ENCODE measurements at regions not wholly inside any gene's neighbourhood (a gene's known extent, or its start where the extent isn't known, plus 50 kb on each side); places are given as distances from the start of the nearest gene placed in this dataset.

DNA sequence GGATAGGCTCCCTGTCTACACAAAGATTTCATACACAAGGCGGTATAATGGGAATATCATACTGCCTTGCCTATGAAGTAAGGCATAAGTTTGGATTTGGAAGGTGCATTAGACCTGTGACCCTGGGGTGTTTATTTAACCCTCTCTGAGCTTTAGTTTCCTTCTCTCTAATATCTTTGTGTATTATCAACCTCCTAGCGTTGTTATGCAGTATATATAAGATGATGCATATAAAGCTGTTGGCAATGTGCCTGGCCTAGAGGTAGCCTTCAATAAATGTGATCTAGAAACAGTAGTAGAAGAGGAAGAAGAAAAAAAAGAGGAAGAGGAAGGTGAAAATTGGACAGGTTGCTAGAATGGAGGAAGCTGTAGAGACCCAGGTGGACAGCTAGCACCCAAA lies 311.6 kb upstream of the CLINT1 start:
- ChIA-PET POLR2A (no interaction called here), CTCF (interaction anchor here (0.8 to 8.2 kb wide), 9 partner anchors 9 to 962 kb away, joined by 3 to 125 read pairs (median 5); no protein-coding TSS in a partner anchor)
- TF ChIP-seq, protein P1, sequence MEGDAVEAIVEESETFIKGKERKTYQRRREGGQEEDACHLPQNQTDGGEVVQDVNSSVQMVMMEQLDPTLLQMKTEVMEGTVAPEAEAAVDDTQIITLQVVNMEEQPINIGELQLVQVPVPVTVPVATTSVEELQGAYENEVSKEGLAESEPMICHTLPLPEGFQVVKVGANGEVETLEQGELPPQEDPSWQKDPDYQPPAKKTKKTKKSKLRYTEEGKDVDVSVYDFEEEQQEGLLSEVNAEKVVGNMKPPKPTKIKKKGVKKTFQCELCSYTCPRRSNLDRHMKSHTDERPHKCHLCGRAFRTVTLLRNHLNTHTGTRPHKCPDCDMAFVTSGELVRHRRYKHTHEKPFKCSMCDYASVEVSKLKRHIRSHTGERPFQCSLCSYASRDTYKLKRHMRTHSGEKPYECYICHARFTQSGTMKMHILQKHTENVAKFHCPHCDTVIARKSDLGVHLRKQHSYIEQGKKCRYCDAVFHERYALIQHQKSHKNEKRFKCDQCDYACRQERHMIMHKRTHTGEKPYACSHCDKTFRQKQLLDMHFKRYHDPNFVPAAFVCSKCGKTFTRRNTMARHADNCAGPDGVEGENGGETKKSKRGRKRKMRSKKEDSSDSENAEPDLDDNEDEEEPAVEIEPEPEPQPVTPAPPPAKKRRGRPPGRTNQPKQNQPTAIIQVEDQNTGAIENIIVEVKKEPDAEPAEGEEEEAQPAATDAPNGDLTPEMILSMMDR (IDR thresholded peaks at IDR 0.05; ENCODE audit: control extremely low read depth, extremely low read depth, low read depth, missing control alignments): no peak
- DNase-seq (ENCODE audit: extremely low spot score): no peak

DNA sequence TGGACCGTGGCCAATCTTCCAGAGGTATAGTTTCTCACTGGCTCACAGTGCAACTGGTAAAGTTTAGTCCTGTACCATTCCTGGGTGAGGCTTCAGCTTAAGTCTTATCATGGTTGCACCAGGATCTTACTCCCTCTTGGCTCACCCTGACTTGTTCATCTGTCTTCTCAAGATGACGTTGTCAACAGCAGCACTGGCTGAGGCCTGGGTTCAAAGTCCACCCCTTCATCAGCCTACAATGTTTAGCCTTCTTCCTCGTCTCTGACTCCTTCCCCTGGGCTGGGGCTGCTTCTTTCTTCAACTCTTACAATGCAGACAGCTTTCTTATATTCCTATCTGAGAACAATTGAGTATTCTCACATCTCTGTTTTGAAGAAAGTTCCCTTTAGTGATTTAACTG lies 311.1 kb upstream of the CLINT1 start:
- ChIA-PET CTCF (interaction anchor here (0.8 to 8.2 kb wide), 6 partner anchors 9 to 945 kb away, joined by 3 to 125 read pairs (median 6); no protein-coding TSS in a partner anchor), POLR2A (no interaction called here)
- TF ChIP-seq, protein P1 (IDR thresholded peaks at IDR 0.05; ENCODE audit: control extremely low read depth, extremely low read depth, low read depth, missing control alignments): no peak
- no peak for DNase-seq (ENCODE audit: extremely low spot score)

DNA sequence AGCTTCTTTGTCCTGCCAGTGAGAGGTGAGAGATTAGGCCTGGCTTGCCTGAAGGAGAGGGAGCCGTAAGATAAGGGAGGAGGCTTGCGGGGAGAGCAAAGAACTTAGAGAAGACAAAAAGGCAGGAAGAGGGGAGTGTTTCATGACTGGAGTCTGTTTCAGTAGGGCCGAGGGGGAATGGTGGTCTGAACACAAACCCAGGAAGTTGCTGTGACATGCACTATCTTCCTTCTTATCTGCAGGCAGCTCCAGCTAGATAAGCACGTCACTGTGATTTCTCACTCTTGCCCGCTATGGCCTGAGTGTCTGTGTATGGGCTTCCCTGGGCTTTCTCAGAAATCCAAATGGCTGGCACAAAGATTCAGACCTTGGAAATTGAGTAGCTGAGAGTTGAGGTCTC lies 307.5 kb upstream of the CLINT1 start:
- POLR2A ChIA-PET: no interaction called here
- CTCF ChIA-PET: interaction anchor here (1.3 to 1.6 kb wide), 2 partner anchors 9 to 529 kb away, joined by 5 to 9 read pairs; no protein-coding TSS in a partner anchor
- TF ChIP-seq, protein P1 (IDR thresholded peaks at IDR 0.05; ENCODE audit: control extremely low read depth, extremely low read depth, low read depth, missing control alignments): no peak
- no peak for DNase-seq (ENCODE audit: extremely low spot score)

DNA sequence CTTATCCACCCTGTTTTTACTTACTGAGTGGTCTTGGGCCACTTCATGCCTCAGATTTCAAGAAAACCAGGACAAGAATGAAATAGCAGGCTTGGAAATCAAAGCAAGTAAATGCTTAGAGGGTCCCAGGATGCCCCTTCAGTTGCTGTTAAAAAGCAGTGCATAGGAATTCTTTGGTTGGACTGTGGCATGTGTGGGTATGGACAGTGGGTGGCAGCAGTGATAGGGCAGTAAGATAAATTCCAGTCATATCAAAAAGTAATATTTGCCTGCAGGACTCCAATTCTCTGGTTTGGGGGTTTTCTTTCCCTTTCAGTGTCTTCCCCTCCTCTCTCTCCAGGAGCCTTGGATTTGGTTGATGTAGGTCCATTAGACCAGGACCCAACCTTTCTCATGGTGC lies 306.7 kb upstream of the CLINT1 start:
- DNase-seq (ENCODE audit: extremely low spot score): no peak
- TF ChIP-seq, protein P1 (IDR thresholded peaks at IDR 0.05; ENCODE audit: control extremely low read depth, extremely low read depth, low read depth, missing control alignments): no peak
- ChIA-PET POLR2A (no interaction called here), CTCF (interaction anchor here (1.6 kb wide), 1 partner anchor 10 kb away, joined by 9 read pairs; no protein-coding TSS in a partner anchor)

DNA sequence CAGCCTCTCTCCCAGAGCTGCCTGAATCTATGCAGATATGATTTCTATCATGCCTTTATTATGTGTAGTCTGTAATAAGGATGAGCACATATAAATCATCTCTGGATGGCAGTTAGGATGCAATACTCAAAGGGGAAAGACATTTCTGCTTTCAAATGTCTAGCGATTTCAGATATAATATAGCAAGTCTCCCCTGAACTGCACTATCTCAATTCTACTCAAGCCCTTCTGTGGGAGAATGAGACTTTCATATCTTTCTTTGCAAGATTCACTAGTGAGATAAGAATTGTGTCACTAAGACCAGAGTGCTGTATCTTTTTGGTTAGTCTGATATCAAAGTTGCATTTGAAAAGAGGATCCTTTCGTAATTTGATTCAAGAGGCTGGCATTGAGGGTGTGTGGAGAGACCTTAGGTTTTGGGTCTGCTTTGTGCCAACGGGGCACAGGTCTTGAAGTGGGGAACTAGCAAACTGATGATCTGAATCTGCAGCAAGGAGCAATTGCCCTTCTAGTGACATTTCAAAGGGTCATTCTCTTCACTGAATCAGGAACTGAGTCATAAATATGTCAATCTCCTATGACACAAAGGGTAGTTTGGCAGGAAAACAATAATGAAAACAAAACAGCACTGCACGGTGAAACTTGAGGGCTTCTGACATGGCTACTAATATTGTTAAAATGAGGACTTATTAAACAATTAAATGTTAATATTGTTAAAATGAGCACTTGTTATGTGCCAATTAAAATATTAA lies 305.5 kb upstream of the CLINT1 start:
- ChIA-PET POLR2A (no interaction called here), CTCF (no interaction called here)
- DNase-seq (ENCODE audit: extremely low spot score): no peak
- TF ChIP-seq, protein P1 (IDR thresholded peaks at IDR 0.05; ENCODE audit: control extremely low read depth, extremely low read depth, low read depth, missing control alignments): no peak

DNA sequence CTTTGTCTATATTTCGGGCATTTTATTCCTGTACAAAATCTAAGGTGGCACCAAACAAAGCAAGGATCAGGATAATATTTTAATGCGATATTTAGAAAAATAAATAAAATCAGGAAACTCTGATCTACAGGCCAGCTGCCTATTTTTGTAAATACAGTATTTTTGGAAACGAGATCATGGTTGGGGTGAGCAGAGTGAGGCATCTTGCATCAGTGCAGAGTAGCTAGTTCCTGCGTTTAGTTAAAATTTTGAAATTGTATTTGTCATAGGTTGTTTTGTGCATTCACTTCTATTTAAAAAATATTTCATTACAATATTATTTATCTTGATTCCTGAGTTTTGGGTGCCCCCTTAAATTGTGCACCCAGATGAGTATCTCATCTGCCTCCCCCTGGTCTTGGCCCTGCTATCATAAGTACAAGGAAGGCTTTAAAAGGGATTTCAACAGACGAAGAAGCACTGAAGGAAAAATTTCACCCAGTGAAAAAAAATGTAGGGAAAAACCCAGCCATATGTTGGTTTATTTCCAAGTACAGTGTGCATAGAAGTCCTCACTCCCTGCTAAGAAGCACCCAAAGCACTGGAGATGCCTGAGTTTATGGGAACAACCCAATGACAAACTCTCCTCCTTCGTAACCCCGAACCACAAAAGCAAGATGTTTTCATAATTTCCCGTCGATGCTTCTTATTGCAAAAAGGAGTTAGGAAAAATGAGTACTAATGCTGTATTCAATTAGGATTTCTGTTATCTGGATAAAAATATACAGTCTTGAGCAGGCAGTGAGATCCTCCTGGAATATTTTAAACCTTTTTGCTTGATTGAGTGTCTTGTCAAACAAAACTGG lies 304.7 kb upstream of the CLINT1 start:
- TF ChIP-seq, protein P1 (IDR thresholded peaks at IDR 0.05; ENCODE audit: control extremely low read depth, extremely low read depth, low read depth, missing control alignments): no peak
- DNase-seq (ENCODE audit: extremely low spot score): no peak
- ChIA-PET POLR2A (no interaction called here), CTCF (interaction anchor here (2.6 kb wide), 1 partner anchor 12 kb away, joined by 14 read pairs; no protein-coding TSS in a partner anchor)
